ENCODE measurements at regions not wholly inside any gene's neighbourhood (a gene's known extent, or its start where the extent isn't known, plus 50 kb on each side); places are given as distances from the start of the nearest gene placed in this dataset.

GRCh38 chr5:152185547-152186245, 219.4 kb downstream of the NMUR2 start:
- H3K27ac ChIP-seq: no peak overlapping the region
- in situ Hi-C loops (cut with MboI; ENCODE audit: low sequenced_read_pairs in 4 of 4) (no loop called here), intact Hi-C loops (cut with DNase I; ENCODE audit: low total_unique reads) (no loop called here)
- TF ChIP-seq, protein P1, sequence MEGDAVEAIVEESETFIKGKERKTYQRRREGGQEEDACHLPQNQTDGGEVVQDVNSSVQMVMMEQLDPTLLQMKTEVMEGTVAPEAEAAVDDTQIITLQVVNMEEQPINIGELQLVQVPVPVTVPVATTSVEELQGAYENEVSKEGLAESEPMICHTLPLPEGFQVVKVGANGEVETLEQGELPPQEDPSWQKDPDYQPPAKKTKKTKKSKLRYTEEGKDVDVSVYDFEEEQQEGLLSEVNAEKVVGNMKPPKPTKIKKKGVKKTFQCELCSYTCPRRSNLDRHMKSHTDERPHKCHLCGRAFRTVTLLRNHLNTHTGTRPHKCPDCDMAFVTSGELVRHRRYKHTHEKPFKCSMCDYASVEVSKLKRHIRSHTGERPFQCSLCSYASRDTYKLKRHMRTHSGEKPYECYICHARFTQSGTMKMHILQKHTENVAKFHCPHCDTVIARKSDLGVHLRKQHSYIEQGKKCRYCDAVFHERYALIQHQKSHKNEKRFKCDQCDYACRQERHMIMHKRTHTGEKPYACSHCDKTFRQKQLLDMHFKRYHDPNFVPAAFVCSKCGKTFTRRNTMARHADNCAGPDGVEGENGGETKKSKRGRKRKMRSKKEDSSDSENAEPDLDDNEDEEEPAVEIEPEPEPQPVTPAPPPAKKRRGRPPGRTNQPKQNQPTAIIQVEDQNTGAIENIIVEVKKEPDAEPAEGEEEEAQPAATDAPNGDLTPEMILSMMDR (IDR thresholded peaks at IDR 0.05 in 4 of 5, conservative IDR thresholded peaks at IDR 0.05 in 1 of 5): no peak
- no peak for TF ChIP-seq POLR2A (IDR thresholded peaks at IDR 0.05)
- no peaks in the 10 kb centered on the region for H3K9me3 ChIP-seq
- no peak for DNase-seq
- H3K4me1 ChIP-seq: no peaks in the 10 kb centered on the region
- no peak overlapping the region for H3K4me3 ChIP-seq
- no peak for ATAC-seq
- H3K27me3 ChIP-seq: no peaks in the 10 kb centered on the region
- no peaks in the 10 kb centered on the region for H3K36me3 ChIP-seq

- ATAC-seq (no peak), DNase-seq (no peak)
- no peaks in the 10 kb centered on the region for H3K27me3 ChIP-seq
- no peaks in the 10 kb centered on the region for H3K9me3 ChIP-seq
- in situ Hi-C loops (cut with MboI; ENCODE audit: low sequenced_read_pairs in 4 of 4) (no loop called here), intact Hi-C loops (cut with DNase I; ENCODE audit: low total_unique reads) (no loop called here)
- no peak for TF ChIP-seq POLR2A (IDR thresholded peaks at IDR 0.05)
- TF ChIP-seq, protein P1 (IDR thresholded peaks at IDR 0.05 in 4 of 5, conservative IDR thresholded peaks at IDR 0.05 in 1 of 5): no peak
- no peaks in the 10 kb centered on the region for H3K36me3 ChIP-seq
- no peaks in the 10 kb centered on the region for H3K4me1 ChIP-seq
- no peak overlapping the region for H3K27ac ChIP-seq
- no peak overlapping the region for H3K4me3 ChIP-seq
Observed at GRCh38 chr5:152184266-152184665, 220.8 kb downstream of the NMUR2 start.

DNA sequence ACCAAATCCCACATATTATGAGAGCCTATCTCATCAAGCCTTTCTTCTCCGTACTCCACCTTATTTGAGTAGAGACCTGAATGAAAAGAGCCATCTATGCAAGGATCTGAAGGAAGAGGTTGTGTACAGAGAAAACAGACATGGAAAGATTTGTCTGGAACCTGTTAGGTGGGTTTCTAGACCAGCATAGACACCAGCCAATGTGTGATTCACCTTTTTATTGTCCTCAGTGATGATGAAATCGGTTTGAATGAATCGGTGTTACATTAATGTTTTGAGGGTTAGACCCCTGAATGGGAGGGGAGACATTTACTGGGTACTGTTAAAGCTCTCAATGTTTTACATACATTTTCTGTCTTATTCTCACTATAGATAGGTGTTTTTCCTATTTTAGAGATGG, 223.6 kb downstream of the NMUR2 start:
- H3K9me3 ChIP-seq: no peaks in the 10 kb centered on the region
- H3K36me3 ChIP-seq: no peaks in the 10 kb centered on the region
- DNase-seq (no peak), ATAC-seq (no peak)
- intact Hi-C loops (cut with DNase I; ENCODE audit: low total_unique reads): no loop called here
- H3K27me3 ChIP-seq: no peaks in the 10 kb centered on the region
- H3K27ac ChIP-seq: no peak overlapping the region
- TF ChIP-seq POLR2A (IDR thresholded peaks at IDR 0.05): no peak
- TF ChIP-seq, protein P1 (IDR thresholded peaks at IDR 0.05 in 4 of 5, conservative IDR thresholded peaks at IDR 0.05 in 1 of 5): no peak
- in situ Hi-C loops (cut with MboI; ENCODE audit: low sequenced_read_pairs in 4 of 4): no loop called here
- H3K4me1 ChIP-seq: no peaks in the 10 kb centered on the region
- no peak overlapping the region for H3K4me3 ChIP-seq

DNA sequence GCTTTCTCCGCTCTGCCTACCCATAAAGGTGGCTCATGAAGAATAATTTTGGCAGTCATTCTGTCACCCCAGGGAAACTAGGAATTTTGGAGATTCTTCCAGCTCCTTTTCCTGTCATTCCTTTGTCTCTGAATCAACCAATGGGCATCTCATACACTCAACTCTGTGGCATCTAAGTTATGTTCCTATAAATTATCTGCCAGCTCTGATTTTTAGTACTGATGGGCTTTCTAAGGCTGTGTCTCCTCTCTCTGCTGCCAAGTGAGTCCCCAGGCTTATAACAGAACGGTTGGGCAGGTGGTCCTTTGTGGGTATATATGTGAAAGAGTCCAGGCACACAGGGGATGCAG, 226.8 kb downstream of the NMUR2 start:
- no peak for DNase-seq
- intact Hi-C loops (cut with DNase I; ENCODE audit: low total_unique reads): no loop called here
- ATAC-seq: no peak

More for the DNA sequence above, 226.8 kb downstream of the NMUR2 start:
- Histone ChIP-seq H3K27me3 (no peaks in the 10 kb centered on the region), H3K9me3 (no peaks in the 10 kb centered on the region), H3K4me3 (no peak overlapping the region), H3K4me1 (no peaks in the 10 kb centered on the region), H3K27ac (no peak overlapping the region), H3K36me3 (no peaks in the 10 kb centered on the region)
- no peak for TF ChIP-seq POLR2A (IDR thresholded peaks at IDR 0.05)
- TF ChIP-seq, protein P1 (IDR thresholded peaks at IDR 0.05 in 4 of 5, conservative IDR thresholded peaks at IDR 0.05 in 1 of 5): no peak
- in situ Hi-C loops (cut with MboI; ENCODE audit: low sequenced_read_pairs in 4 of 4): no loop called here
